Smooth muscle cell (in vitro differentiated cells): ENCODE measurements at regions not wholly inside any gene's neighbourhood (a gene's known extent, or its start where the extent isn't known, plus 50 kb on each side); places are given as distances from the start of the nearest gene placed in this dataset.

Experiments
- DNase-seq: peaks from one replicate; lab custom pipeline; 2025; ENCODE audit not compliant: unreplicated experiment; lab: John Stamatoyannopoulos, UW
- H2AFZ ChIP-seq: fragments of 200-600 bp; sonication (generic); 2 replicates; pipeline ENCODE4 v1.6.0; 2016; ENCODE audit warnings: antibody characterized with exemption, low read depth, mild to moderate bottlenecking
- H3F3A ChIP-seq: fragments of 200-600 bp; sonication (generic); 2 replicates; pipeline ENCODE4 v1.6.0; 2017; ENCODE audit warnings: antibody characterized with exemption, low read depth
- H3K27ac ChIP-seq: fragments of 200-600 bp; sonication (generic); 2 replicates; pipeline ENCODE4 v1.5.1; 2016; ENCODE audit warnings: low read depth, mild to moderate bottlenecking
- H3K27me3 ChIP-seq: fragments of 200-600 bp; sonication (generic); 2 replicates; pipeline ENCODE4 v1.6.1; 2016; ENCODE audit warnings: low read depth, mild to moderate bottlenecking
- H3K36me3 ChIP-seq: fragments of 200-600 bp; sonication (generic); 2 replicates; pipeline ENCODE4 v1.5.1; 2016; ENCODE audit warnings: low read depth
- H3K4me1 ChIP-seq: fragments of 200-600 bp; sonication (generic); 2 replicates; pipeline ENCODE4 v1.5.1; 2016; ENCODE audit warnings: low read depth
- H3K4me2 ChIP-seq: fragments of 200-600 bp; sonication (generic); 2 replicates; pipeline ENCODE4 v1.6.0; 2016; ENCODE audit warnings: mild to moderate bottlenecking
- H3K4me3 ChIP-seq: fragments of 200-600 bp; sonication (generic); 2 replicates; pipeline ENCODE4 v1.5.1; 2016; ENCODE audit warnings: mild to moderate bottlenecking
- H3K79me2 ChIP-seq: fragments of 200-600 bp; sonication (generic); 2 replicates; pipeline ENCODE4 v1.6.0; 2016; ENCODE audit warnings: low read depth, mild to moderate bottlenecking
- H3K9ac ChIP-seq: fragments of 200-600 bp; sonication (generic); 2 replicates; pipeline ENCODE4 v1.6.0; 2016; ENCODE audit warnings: low read depth
- H3K9me3 ChIP-seq: fragments of 200-600 bp; sonication (generic); replicated peaks from 2 replicates; pipeline ENCODE4 v1.5.1; 2016; ENCODE audit warnings: low read depth
- H4K20me1 ChIP-seq: fragments of 200-600 bp; sonication (generic); 2 replicates; pipeline ENCODE4 v1.6.0; 2016; ENCODE audit warnings: low read depth
- CTCF ChIP-seq: fragments of 200-600 bp; sonication (generic); IDR thresholded peaks from 2 replicates; pipeline ENCODE4 v1.5.1; 2017; ENCODE audit warnings: borderline replicate concordance, mild to moderate bottlenecking, antibody characterized with exemption; ENCODE audit not compliant: insufficient read depth, poor library complexity, severe bottlenecking
- whole genome bisulfite sequencing: methylation state at CpG from one replicate; pipeline ENCODE4 v1.1.7; 2016; ENCODE audit warnings: low lambda C conversion rate; 5-methylcytosine and 5-hydroxymethylcytosine counted together

DNA sequence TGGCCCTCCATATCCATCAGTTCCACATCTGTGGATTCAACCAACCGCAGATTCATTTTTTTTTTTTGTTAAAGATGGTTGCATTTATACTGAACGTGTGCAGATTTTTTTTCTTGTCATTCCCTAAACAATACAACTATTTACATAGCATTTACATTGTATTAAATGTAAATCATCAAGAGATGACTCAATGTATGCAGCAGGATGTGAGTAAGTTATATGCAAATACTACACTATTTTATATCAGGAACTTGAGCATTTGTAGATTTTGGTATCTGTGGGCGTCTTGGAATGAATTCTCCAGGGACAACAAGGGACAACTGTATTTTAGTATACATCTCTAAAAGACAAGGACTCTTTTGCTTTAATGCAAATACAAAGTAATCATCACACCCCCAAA lies 299.2 kb upstream of the ZNF608 start:
- Histone ChIP-seq H3K9me3 (no peaks in the 10 kb centered on the region), H3K79me2 (no peaks in the 10 kb centered on the region), H3K9ac (no peak overlapping the region), H3K4me1 (peaks cover 3% of the 10 kb centered on the region), H3K4me2 (no peak overlapping the region), H2AFZ (no peak overlapping the region), H3K4me3 (no peak overlapping the region), H3K27ac (no peak overlapping the region), H3K36me3 (no peaks in the 10 kb centered on the region), H4K20me1 (no peaks in the 10 kb centered on the region), H3K27me3 (no peaks in the 10 kb centered on the region), H3F3A (no peaks in the 10 kb centered on the region)
- 80% methylated on average over 3 of the region's 3 CpGs for WGBS
- no peak for DNase-seq
- no peak for TF ChIP-seq CTCF

DNA sequence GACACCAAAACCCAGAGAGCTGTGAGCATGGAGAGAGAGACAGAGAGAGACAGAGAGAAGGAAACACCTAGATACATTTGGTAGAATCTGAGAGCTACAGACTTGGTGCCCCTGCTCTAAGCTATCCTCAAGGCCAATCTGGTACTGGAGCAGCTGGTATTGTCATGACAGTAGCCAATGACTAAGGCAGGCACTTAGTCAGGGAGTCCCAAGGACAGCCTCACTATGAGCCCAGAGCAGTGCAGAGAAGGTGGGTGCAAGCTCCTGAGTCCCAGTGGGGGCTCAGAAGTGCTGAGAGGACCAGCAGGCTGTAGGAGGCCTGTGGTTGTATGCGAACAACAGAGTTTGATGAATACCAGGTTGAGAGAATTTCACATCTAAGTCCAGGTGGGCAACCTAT lies 300.4 kb upstream of the ZNF608 start:
- H3K36me3 ChIP-seq = no peaks in the 10 kb centered on the region
- H3K9me3 ChIP-seq = no peaks in the 10 kb centered on the region
- H3K27me3 ChIP-seq = no peaks in the 10 kb centered on the region
- peaks cover under 1% of the 10 kb centered on the region for H3K4me1 ChIP-seq
- no peak overlapping the region for H3K27ac ChIP-seq
- no peak for DNase-seq
- TF ChIP-seq CTCF = no peak
- no peak overlapping the region for H3K4me2 ChIP-seq
- 95% methylated on average over 1 of the region's 1 CpG for WGBS
- no peaks in the 10 kb centered on the region for H3F3A ChIP-seq
- no peak overlapping the region for H3K9ac ChIP-seq
- H4K20me1 ChIP-seq = no peaks in the 10 kb centered on the region
- H2AFZ ChIP-seq = no peak overlapping the region
- H3K4me3 ChIP-seq = no peak overlapping the region
- no peaks in the 10 kb centered on the region for H3K79me2 ChIP-seq

GRCh38 chr5:125047871-125048270 lies 301.4 kb upstream of the ZNF608 start:
- Histone ChIP-seq H3K79me2 (no peaks in the 10 kb centered on the region), H3K9me3 (no peaks in the 10 kb centered on the region), H2AFZ (no peak overlapping the region), H3K27me3 (no peaks in the 10 kb centered on the region), H3F3A (no peaks in the 10 kb centered on the region), H3K4me1 (no peaks in the 10 kb centered on the region), H3K4me3 (no peak overlapping the region), H3K36me3 (no peaks in the 10 kb centered on the region), H3K4me2 (no peak overlapping the region), H3K9ac (no peak overlapping the region), H3K27ac (no peak overlapping the region), H4K20me1 (no peaks in the 10 kb centered on the region)
- 98% methylated on average over 3 of the region's 3 CpGs for WGBS
- no peak for TF ChIP-seq CTCF
- DNase-seq = no peak
